ENCODE measurements at regions not wholly inside any gene's neighbourhood (a gene's known extent, or its start where the extent isn't known, plus 50 kb on each side); places are given as distances from the start of the nearest gene placed in this dataset.

DNA sequence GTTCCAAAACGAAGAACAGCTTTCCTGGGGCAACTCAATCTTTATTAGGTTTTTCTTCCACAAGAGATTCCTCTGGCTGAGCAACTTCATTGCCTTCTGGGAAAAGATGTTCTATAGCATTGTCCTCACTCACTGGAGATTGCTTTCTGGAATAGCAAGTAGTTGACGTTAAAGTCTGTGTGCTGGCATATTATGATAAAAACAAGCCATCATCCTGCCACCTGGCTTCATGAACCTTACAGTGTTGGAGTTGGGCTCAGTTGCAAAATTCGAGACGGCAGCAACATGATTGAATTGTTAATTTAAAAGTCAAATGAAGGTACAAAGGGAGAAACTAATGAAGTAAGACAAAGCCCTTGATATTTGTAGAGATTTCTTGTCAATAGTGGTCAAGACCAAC, 140.5 kb upstream of the PEX5L start:
- Histone ChIP-seq H3K36me3 (no peaks in the 10 kb centered on the region), H3K9me3 (ENCODE audit: severe bottlenecking) (no peaks in the 10 kb centered on the region), H3K27ac (no peak overlapping the region), H3K27me3 (ENCODE audit: insufficient read depth, low read depth, severe bottlenecking) (no peaks in the 10 kb centered on the region), H3K4me3 (ENCODE audit: low read depth, low read length) (no peak overlapping the region)
- TF ChIP-seq, protein P1, sequence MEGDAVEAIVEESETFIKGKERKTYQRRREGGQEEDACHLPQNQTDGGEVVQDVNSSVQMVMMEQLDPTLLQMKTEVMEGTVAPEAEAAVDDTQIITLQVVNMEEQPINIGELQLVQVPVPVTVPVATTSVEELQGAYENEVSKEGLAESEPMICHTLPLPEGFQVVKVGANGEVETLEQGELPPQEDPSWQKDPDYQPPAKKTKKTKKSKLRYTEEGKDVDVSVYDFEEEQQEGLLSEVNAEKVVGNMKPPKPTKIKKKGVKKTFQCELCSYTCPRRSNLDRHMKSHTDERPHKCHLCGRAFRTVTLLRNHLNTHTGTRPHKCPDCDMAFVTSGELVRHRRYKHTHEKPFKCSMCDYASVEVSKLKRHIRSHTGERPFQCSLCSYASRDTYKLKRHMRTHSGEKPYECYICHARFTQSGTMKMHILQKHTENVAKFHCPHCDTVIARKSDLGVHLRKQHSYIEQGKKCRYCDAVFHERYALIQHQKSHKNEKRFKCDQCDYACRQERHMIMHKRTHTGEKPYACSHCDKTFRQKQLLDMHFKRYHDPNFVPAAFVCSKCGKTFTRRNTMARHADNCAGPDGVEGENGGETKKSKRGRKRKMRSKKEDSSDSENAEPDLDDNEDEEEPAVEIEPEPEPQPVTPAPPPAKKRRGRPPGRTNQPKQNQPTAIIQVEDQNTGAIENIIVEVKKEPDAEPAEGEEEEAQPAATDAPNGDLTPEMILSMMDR (IDR thresholded peaks at IDR 0.05; ENCODE audit: low read depth, low read length), result no peak
- DNase-seq, result no peak

DNA sequence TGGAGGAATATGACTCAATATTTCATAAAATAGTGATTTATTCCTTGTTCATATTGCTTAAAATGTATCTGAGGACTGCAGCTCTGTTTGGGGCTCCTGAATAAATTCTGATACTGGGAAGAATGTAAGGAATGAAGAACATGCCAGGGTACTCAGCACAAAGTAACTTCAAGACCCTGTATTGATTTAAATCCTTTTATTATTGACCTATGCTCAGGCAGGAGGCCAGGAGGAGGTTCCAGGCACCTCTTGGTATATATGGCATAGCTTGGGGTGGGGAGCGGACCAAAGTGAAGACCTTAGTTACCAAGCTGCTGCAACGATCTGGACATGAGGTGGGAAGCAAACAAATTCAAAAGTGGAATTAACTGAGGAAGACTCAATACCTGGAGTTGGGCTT, 142.8 kb upstream of the PEX5L start:
- DNase-seq, result no peak

DNA sequence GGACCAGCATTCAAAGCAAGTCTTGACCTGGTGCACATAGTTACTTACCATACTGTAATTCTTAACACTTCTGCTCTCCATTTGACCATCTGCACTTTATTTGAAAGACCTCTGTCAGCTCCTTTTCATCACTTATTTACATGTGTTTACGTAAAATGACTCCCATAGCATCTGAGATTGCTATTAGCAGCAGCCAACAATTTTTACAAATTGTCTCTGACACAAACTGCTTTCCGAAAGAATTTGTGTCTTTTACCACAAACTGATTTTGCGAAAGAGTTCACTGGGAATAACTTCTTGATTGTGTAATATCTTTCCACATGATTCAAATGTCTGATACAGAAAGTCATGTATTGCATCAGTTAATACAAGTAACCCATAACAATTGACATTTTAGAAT, 144.1 kb upstream of the PEX5L start:
- Histone ChIP-seq H3K27me3 (ENCODE audit: insufficient read depth, low read depth, severe bottlenecking) (no peaks in the 10 kb centered on the region), H3K36me3 (no peaks in the 10 kb centered on the region), H3K9me3 (ENCODE audit: severe bottlenecking) (no peaks in the 10 kb centered on the region), H3K27ac (no peak overlapping the region), H3K4me3 (ENCODE audit: low read depth, low read length) (no peak overlapping the region)
- DNase-seq, result no peak
- TF ChIP-seq, protein P1 (IDR thresholded peaks at IDR 0.05; ENCODE audit: low read depth, low read length), result no peak

More for the DNA sequence above, 142.8 kb upstream of the PEX5L start:
- no peaks in the 10 kb centered on the region for H3K9me3 ChIP-seq (ENCODE audit: severe bottlenecking)
- H3K27ac ChIP-seq, result no peak overlapping the region
- H3K27me3 ChIP-seq (ENCODE audit: insufficient read depth, low read depth, severe bottlenecking), result no peaks in the 10 kb centered on the region
- no peaks in the 10 kb centered on the region for H3K36me3 ChIP-seq
- no peak overlapping the region for H3K4me3 ChIP-seq (ENCODE audit: low read depth, low read length)
- TF ChIP-seq, protein P1 (IDR thresholded peaks at IDR 0.05; ENCODE audit: low read depth, low read length), result no peak

DNA sequence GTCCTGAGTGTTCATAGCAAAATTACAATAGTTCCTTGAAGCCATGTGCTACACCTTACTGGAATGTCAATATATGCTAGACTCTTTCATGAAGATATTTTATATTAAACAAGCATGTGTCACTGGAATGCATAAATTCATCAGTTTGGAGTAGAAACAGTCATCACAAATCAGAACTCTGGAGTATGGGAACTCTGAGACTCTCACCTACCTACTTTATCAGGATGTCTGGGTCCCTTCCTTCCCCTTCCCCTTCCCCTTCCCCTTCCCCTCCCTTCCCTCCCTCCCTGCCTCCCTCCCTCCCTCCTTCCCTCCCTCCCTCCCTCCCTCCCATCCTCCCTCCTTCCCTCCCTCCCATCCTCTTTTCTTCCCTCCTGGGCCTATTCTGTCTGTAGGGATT, 144.7 kb upstream of the PEX5L start:
- Histone ChIP-seq H3K4me3 (ENCODE audit: low read depth, low read length) (no peak overlapping the region), H3K27me3 (ENCODE audit: insufficient read depth, low read depth, severe bottlenecking) (no peaks in the 10 kb centered on the region), H3K36me3 (no peaks in the 10 kb centered on the region), H3K9me3 (ENCODE audit: severe bottlenecking) (no peaks in the 10 kb centered on the region), H3K27ac (no peak overlapping the region)
- no peak for DNase-seq
- TF ChIP-seq, protein P1 (IDR thresholded peaks at IDR 0.05; ENCODE audit: low read depth, low read length), result no peak

DNA sequence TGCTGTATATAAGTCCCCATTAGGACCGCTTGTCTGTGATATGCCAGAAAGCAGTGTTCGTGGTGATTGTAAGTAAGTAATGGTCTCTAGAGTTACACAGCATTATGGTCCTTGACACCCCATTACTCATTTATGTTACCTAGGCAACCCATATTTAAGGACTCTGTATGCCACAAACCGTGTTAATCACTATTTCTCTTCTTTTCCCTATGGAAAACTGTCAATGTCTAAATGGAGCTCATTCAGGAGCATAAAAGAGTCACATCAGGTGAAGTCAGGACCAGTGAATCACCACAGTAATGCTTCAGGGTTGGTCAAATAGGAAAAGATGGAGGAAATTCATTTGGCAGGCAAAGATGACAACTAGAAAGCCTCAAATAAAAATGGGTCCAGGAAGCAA, 146.6 kb upstream of the PEX5L start:
- Histone ChIP-seq H3K4me3 (ENCODE audit: low read depth, low read length) (no peak overlapping the region), H3K36me3 (no peaks in the 10 kb centered on the region), H3K27ac (no peak overlapping the region), H3K9me3 (ENCODE audit: severe bottlenecking) (no peaks in the 10 kb centered on the region), H3K27me3 (ENCODE audit: insufficient read depth, low read depth, severe bottlenecking) (no peaks in the 10 kb centered on the region)
- no peak for DNase-seq
- TF ChIP-seq, protein P1 (IDR thresholded peaks at IDR 0.05; ENCODE audit: low read depth, low read length), result no peak

DNA sequence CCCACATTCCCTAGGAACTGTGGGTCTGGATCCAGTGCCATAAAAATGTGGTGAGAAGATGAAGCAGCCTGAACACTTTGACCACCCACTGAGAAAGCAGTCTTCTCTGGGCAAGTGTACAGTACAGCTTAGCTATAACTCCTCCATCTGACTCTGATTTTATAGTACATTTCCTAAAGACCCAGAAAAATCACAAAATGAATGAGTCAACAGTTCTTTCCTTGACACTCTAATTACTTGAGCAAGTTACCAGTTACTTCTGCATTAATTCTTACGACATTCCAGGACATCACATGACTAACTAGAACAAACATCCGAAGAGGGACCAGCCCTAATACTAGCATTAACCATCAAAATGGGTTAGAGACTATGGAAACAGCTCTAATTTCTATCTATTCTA, 148.1 kb upstream of the PEX5L start:
- H3K9me3 ChIP-seq (ENCODE audit: severe bottlenecking), result no peaks in the 10 kb centered on the region
- no peak overlapping the region for H3K27ac ChIP-seq
- DNase-seq, result no peak
- TF ChIP-seq, protein P1 (IDR thresholded peaks at IDR 0.05; ENCODE audit: low read depth, low read length), result no peak
- no peaks in the 10 kb centered on the region for H3K27me3 ChIP-seq (ENCODE audit: insufficient read depth, low read depth, severe bottlenecking)
- no peaks in the 10 kb centered on the region for H3K36me3 ChIP-seq
- no peak overlapping the region for H3K4me3 ChIP-seq (ENCODE audit: low read depth, low read length)

Data from WERI-Rb-1 (cell line).